WTC11 (cell line): ENCODE measurements at regions not wholly inside any gene's neighbourhood (a gene's known extent, or its start where the extent isn't known, plus 50 kb on each side); places are given as distances from the start of the nearest gene placed in this dataset.

Experiments
- ATAC-seq: fragments of 200-7000 bp; cut with Tn5 transposase; 2 replicates; pipeline ENCODE4 v1.10.0; 2021; ENCODE audit warnings: mild to moderate bottlenecking, moderate library complexity
- CTCF ChIA-PET: fragments of 300-600 bp; sonication (Branson Sonifier 250); formaldehyde crosslinking; loops from one replicate; lab custom pipeline; 2021; ENCODE audit warnings: antibody characterized with exemption; lab: Charles Lee
- POLR2A ChIA-PET: fragments of 350-600 bp; sonication (Branson Sonifier 250); formaldehyde crosslinking; loops from one replicate; lab custom pipeline; 2021; ENCODE audit warnings: antibody characterized with exemption; lab: Charles Lee
- DNase-seq: peaks from one replicate; pipeline ENCODE4 v3.0.0; 2021; ENCODE audit warnings: low spot score
- H3K27ac Mint-ChIP-seq: 2 replicates; pipeline ENCODE4 v1.8.0; 2021; ENCODE audit warnings: mixed read lengths
- H3K27me3 Mint-ChIP-seq: 2 replicates; pipeline ENCODE4 v1.8.0; 2021; ENCODE audit warnings: low read depth, mild to moderate bottlenecking, moderate library complexity, mixed read lengths
- H3K36me3 Mint-ChIP-seq: 2 replicates; pipeline ENCODE4 v1.8.0; 2021; ENCODE audit warnings: mixed read lengths
- H3K4me1 Mint-ChIP-seq: 2 replicates; pipeline ENCODE4 v1.8.0; 2022; ENCODE audit warnings: mixed read lengths
- H3K4me3 Mint-ChIP-seq: 2 replicates; pipeline ENCODE4 v1.8.0; 2021; ENCODE audit warnings: mild to moderate bottlenecking, moderate library complexity, mixed read lengths
- H3K9me3 Mint-ChIP-seq: 2 replicates; pipeline ENCODE4 v1.8.0; 2021; ENCODE audit warnings: mixed read lengths
- ATF2 ChIP-seq: sonication (generic); formaldehyde crosslinking; IDR thresholded peaks from 2 replicates; pipeline ENCODE4 v1.8.1; 2022; ENCODE audit warnings: low read depth, missing genetic modification reagents, borderline replicate concordance
- CDX4 ChIP-seq: fragments of 250-450 bp; sonication (Bioruptor Pico); IDR thresholded peaks from 2 replicates; pipeline ENCODE4 v1.9.0; 2021; ENCODE audit warnings: moderate library complexity, mild to moderate bottlenecking, inconsistent platforms, borderline replicate concordance
- CTCF ChIP-seq: fragments of 200-600 bp; IDR thresholded peaks from 2 replicates; pipeline ENCODE4 v1.8.0; 2022; ENCODE audit warnings: antibody characterized with exemption
- ESRRA ChIP-seq: sonication (generic); formaldehyde crosslinking; IDR thresholded peaks from 2 replicates; pipeline ENCODE4 v1.8.1; 2022; ENCODE audit warnings: mild to moderate bottlenecking, missing genetic modification reagents, borderline replicate concordance
- TP53 ChIP-seq: sonication (generic); formaldehyde crosslinking; IDR thresholded peaks from 2 replicates; pipeline ENCODE4 v1.8.1; 2023; ENCODE audit warnings: mild to moderate bottlenecking, missing genetic modification reagents
- ZNF532 ChIP-seq: fragments of 250-450 bp; sonication (Bioruptor Pico); IDR thresholded peaks from 2 replicates; pipeline ENCODE4 v1.9.0; 2021; ENCODE audit warnings: mild to moderate bottlenecking, borderline replicate concordance
- TF ChIP-seq, protein P1 (sequence below): sonication (generic); formaldehyde crosslinking; IDR thresholded peaks from 2 replicates; pipeline ENCODE4 v1.8.1; 2023; ENCODE audit warnings: mild to moderate bottlenecking, missing genetic modification reagents

- TF ChIP-seq ATF2 (CRISPR knock-in tag) (no peak), ESRRA (CRISPR knock-in tag) (no peak)
- TF ChIP-seq, protein P1, sequence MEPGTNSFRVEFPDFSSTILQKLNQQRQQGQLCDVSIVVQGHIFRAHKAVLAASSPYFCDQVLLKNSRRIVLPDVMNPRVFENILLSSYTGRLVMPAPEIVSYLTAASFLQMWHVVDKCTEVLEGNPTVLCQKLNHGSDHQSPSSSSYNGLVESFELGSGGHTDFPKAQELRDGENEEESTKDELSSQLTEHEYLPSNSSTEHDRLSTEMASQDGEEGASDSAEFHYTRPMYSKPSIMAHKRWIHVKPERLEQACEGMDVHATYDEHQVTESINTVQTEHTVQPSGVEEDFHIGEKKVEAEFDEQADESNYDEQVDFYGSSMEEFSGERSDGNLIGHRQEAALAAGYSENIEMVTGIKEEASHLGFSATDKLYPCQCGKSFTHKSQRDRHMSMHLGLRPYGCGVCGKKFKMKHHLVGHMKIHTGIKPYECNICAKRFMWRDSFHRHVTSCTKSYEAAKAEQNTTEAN, result no peak
Observed at GRCh38 chr12:87618199-87618598, 411.0 kb downstream of the C12orf50 start (continued).

GRCh38 chr12:87612996-87613395 lies 416.2 kb downstream of the C12orf50 start:
- Mint-ChIP-seq H3K27me3 (no peaks in the 10 kb centered on the region), H3K36me3 (no peaks in the 10 kb centered on the region)
- no peak for ATAC-seq

More at GRCh38 chr12:87612996-87613395, 416.2 kb downstream of the C12orf50 start:
- peaks cover 21% of the 10 kb centered on the region for H3K4me1 Mint-ChIP-seq
- no peak for TF ChIP-seq ATF2 (CRISPR knock-in tag)
- no peak for TF ChIP-seq ZNF532 (CRISPR knock-in tag)
- no peak for TF ChIP-seq CDX4 (CRISPR knock-in tag)
- TF ChIP-seq TP53 (CRISPR knock-in tag), result no peak
- no peak for TF ChIP-seq CTCF
- ChIA-PET CTCF (no interaction called here), POLR2A (no interaction called here)
- no peaks in the 10 kb centered on the region for H3K9me3 Mint-ChIP-seq
- H3K4me3 Mint-ChIP-seq, result no peak overlapping the region
- no peak for DNase-seq
- no peak overlapping the region for H3K27ac Mint-ChIP-seq
